AG10803 (cell line): ENCODE measurements at regions not wholly inside any gene's neighbourhood (a gene's known extent, or its start where the extent isn't known, plus 50 kb on each side); places are given as distances from the start of the nearest gene placed in this dataset.
"Not testable (repeated sequence)": the region's sequence is repeated elsewhere in the genome, so short reads cannot be mapped to it uniquely, and the experiment has no call there.

Source experiments
- DNase-seq: peaks from one replicate; pipeline ENCODE4 v3.0.0; 2010; ENCODE audit warnings: low read depth
- H3K4me3 ChIP-seq: 2 replicates; pipeline ENCODE4 v1.5.1; 2011; ENCODE audit warnings: mild to moderate bottlenecking, low read length, control low read depth
- TF ChIP-seq, protein P1 (sequence below): conservative IDR thresholded peaks from 2 replicates; pipeline ENCODE4 v1.5.1; 2011; ENCODE audit warnings: mild to moderate bottlenecking, low read length, control low read depth, inconsistent platforms

DNA sequence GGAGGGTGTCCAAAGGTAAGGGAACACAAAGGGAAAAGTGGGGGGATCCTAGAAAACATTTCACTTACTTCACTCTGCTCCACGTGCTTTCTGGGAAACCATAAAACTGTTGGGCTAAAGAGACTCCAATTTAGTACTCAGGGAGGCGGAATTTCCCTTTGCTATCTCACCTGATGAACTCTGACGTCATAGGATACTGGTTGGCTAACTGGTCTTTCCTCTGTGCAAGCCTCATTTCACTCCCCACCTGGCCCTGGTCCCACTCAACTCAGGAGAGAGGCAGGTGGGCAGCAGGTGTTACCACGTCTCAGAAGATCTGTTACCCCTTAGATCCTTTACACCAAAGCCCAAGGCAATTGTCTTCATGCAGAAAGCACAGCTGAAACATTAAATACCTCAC, 51.8 kb upstream of the PMAIP1 start:
- DNase-seq: no peak
- TF ChIP-seq, protein P1, sequence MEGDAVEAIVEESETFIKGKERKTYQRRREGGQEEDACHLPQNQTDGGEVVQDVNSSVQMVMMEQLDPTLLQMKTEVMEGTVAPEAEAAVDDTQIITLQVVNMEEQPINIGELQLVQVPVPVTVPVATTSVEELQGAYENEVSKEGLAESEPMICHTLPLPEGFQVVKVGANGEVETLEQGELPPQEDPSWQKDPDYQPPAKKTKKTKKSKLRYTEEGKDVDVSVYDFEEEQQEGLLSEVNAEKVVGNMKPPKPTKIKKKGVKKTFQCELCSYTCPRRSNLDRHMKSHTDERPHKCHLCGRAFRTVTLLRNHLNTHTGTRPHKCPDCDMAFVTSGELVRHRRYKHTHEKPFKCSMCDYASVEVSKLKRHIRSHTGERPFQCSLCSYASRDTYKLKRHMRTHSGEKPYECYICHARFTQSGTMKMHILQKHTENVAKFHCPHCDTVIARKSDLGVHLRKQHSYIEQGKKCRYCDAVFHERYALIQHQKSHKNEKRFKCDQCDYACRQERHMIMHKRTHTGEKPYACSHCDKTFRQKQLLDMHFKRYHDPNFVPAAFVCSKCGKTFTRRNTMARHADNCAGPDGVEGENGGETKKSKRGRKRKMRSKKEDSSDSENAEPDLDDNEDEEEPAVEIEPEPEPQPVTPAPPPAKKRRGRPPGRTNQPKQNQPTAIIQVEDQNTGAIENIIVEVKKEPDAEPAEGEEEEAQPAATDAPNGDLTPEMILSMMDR: no peak
- H3K4me3 ChIP-seq: no peak overlapping the region

DNA sequence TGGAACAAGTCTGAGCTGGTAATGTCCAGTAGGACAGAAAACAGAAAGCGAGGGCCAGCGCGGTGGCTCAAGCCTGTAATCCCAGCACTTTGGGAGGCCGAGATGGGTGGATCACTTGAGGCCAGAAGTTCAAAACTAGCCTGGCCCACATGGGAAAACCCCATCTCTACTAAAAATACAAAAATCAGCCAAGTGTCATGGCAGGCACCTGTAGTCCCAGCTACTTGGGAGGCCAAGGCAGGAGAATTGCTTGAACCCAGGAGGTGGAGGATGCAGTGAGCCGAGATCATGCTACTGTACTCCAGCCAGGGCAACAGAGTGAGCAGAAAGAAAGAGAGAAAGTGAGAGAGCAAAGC, 52.3 kb upstream of the PMAIP1 start:
- not testable (repeated sequence) for DNase-seq, H3K4me3 ChIP-seq

DNA sequence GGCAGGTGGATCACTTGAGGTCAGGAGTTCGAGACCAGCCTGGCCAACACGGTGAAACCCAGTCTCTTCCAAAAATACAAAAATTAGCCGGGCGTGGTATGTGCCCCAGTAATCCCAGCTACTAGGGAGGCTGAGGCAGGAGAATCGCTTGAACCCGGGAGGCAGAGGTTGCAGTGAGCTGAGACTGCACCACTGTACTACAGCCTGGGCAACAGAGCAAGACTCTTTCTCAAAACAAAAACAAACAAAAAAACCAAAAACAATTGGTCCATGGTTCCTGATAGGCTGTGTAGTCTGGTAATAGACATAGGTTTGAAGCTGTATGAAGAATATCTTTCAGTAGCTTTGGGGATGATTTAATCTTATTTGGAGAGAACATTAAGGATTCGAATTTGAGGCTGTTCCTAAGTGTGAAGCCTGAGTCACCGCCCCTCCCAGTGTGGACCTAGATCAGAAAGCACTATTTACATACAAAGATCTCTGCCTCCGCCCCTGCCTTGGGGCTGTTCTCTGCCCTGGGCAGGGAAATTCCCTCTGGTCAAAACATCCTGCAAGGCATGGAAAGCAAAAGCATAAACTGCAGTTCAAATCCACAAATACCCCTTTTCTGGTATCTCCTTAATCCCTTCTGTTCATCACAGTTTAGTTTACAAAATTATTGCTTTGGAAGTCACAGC, 52.8 kb upstream of the PMAIP1 start:
- DNase-seq: peak; percentile 26
- TF ChIP-seq, protein P1: no peak
- no peak overlapping the region for H3K4me3 ChIP-seq

DNA sequence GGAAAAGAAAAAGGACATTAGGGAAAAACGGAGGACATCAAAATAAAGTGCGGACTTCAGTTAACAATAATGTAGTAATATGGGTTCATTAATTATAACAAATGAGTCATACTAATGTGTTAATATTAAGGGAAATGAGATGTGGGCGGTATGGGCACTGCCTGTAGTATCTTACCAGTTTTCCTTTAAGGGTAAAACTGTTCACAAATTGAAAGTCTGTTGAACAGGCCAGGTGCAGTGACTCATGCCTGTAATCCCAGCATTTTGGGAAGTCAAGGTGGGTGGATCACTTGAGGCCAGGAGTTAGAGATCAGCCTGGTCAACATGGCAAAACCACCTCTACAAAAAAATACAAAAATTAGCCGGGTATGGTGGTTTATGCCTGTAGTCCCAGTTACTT, 56.8 kb upstream of the PMAIP1 start:
- no peak overlapping the region for H3K4me3 ChIP-seq
- no peak for DNase-seq
- TF ChIP-seq, protein P1: no peak

DNA sequence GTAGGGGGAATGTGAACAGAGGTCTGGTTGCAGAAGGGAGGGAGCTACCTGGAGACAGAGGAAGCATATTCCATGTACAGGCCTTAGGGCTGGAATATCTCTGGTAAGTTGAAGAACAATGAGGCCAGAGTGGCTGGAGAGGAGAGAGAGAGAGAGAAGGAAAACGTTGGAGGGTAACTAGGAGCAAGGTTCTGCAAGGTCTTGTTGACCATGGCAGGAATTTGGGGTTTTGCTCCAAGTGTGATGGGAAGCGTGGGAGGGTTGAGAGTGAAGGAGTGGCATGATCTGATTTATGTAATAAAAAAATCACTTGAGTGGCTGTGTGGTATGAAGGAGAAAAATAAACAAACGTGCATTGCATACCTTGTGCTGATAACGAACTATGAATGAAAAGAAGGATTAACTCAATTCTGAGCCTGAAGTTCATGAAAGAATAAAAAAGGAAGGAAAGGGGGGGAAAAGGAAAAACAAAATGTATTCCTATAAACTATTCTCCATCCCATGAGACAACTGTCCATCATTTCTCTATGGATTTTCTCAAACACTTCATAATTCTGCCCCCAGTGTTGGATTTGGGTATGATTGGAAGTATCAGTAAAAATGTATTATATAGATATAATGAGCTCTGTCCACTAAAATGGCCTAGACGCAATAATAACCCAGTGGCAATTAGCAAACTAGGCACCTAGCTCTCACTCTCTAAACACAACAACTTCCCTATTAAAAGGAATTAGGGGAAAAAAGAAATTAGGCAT, 59.7 kb upstream of the PMAIP1 start:
- no peak for DNase-seq
- TF ChIP-seq, protein P1: no peak; the same call in 1 of the 2 replicates
- H3K4me3 ChIP-seq: no peak overlapping the region

DNA sequence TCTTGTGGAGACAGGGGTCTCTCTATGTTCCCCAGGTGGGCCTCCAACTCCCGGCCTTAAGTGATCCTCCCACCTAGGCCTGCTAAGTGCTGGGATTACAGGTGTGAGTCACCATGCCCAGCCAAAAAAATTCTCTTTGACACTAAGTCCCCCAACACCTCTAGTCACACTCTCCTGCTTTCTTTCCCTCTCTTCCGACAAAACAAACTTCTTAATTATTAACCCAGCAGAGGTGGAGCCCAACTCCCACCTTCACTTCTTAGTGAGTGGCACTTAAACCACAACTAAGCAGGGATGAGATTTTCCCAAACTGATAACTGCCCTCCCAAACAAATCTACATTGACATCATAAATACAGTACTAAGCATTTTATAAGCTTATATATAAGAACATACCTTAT, 60.5 kb upstream of the PMAIP1 start:
- TF ChIP-seq, protein P1: no peak

DNA sequence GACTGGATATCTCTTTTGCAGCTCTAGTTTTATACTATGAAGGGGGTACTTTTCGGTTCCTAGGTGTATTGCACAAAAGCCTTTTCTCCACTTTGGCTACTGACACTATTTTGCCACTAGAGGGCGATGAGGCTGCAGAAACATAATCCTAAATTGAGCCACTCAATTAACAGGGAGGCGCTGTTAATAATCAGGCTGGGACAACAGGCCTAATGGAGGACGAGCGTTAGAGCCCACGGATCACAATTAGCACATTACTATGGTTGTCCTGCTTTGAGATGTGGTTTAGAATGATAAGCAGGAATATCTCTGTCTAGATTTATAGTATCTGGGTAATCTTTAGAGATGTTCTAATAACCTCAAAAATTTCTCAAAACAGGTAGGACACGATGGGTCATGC, 62.2 kb upstream of the PMAIP1 start:
- DNase-seq: peak; percentile 62
- no peak overlapping the region for H3K4me3 ChIP-seq
- TF ChIP-seq, protein P1: peak; percentile 95

More for the DNA sequence above, 60.5 kb upstream of the PMAIP1 start:
- DNase-seq: no peak
- no peak overlapping the region for H3K4me3 ChIP-seq
